DOHH2 (cell line): ENCODE measurements at regions not wholly inside any gene's neighbourhood (a gene's known extent, or its start where the extent isn't known, plus 50 kb on each side); places are given as distances from the start of the nearest gene placed in this dataset.

ENCODE experiments used
- H3F3A ChIP-seq: fragments of 200-600 bp; sonication (generic), shearing (Covaris generic); 2 replicates; pipeline ENCODE4 v1.6.0; 2016; ENCODE audit warnings: antibody characterized with exemption, mild to moderate bottlenecking; ENCODE audit not compliant: control insufficient read depth, insufficient read depth
- H3K27ac ChIP-seq: fragments of 200-600 bp; sonication (generic); 2 replicates; pipeline ENCODE4 v1.5.1; 2014; ENCODE audit warnings: low read depth, mild to moderate bottlenecking, low read length, moderate library complexity
- H3K27me3 ChIP-seq: fragments of 200-600 bp; sonication (generic); 2 replicates; pipeline ENCODE4 v1.6.1; 2014; ENCODE audit warnings: mild to moderate bottlenecking, low read length, mixed read lengths; ENCODE audit not compliant: control insufficient read depth
- H3K36me3 ChIP-seq: fragments of 200-600 bp; sonication (generic); 2 replicates; pipeline ENCODE4 v1.6.1; 2014; ENCODE audit warnings: mild to moderate bottlenecking, low read length, moderate library complexity, mixed read lengths; ENCODE audit not compliant: control insufficient read depth
- H3K4me1 ChIP-seq: fragments of 200-600 bp; sonication (generic); 2 replicates; pipeline ENCODE4 v1.6.1; 2014; ENCODE audit warnings: mild to moderate bottlenecking, low read length, mixed read lengths; ENCODE audit not compliant: control insufficient read depth
- H3K4me2 ChIP-seq: fragments of 200-600 bp; sonication (generic); 2 replicates; pipeline ENCODE4 v1.6.0; 2014; ENCODE audit warnings: mild to moderate bottlenecking, low read length, moderate library complexity
- H3K4me3 ChIP-seq: fragments of 200-600 bp; sonication (generic); 2 replicates; pipeline ENCODE4 v1.5.1; 2014; ENCODE audit warnings: mild to moderate bottlenecking, low read length, mixed read lengths
- H3K79me2 ChIP-seq: fragments of 200-600 bp; sonication (generic); 2 replicates; pipeline ENCODE4 v1.6.1; 2014; ENCODE audit warnings: mild to moderate bottlenecking, low read length, mixed read lengths; ENCODE audit not compliant: control insufficient read depth
- H3K9me2 ChIP-seq: fragments of 200-600 bp; sonication (generic); replicated peaks from 2 replicates; pipeline ENCODE4 v1.6.1; 2014; ENCODE audit warnings: mild to moderate bottlenecking, low read length, mixed read lengths; ENCODE audit not compliant: control insufficient read depth
- H3K9me3 ChIP-seq: fragments of 200-600 bp; sonication (generic); 2 replicates; pipeline ENCODE4 v1.6.1; 2014; ENCODE audit warnings: antibody characterized with exemption, low read length, mixed read lengths; ENCODE audit not compliant: control insufficient read depth, insufficient read depth
- H4K20me1 ChIP-seq: fragments of 200-600 bp; sonication (generic); 2 replicates; pipeline ENCODE4 v1.6.0; 2014; ENCODE audit warnings: low read depth, mild to moderate bottlenecking, antibody characterized with exemption, low read length, moderate library complexity; ENCODE audit not compliant: control insufficient read depth, insufficient read depth
- CTCF ChIP-seq: fragments of 200-600 bp; sonication (generic); IDR thresholded peaks from one replicate; pipeline ENCODE4 v1.5.1; 2014; ENCODE audit warnings: antibody characterized with exemption, mild to moderate bottlenecking, low read depth, low read length; ENCODE audit not compliant: poor library complexity, severe bottlenecking
- EZH2phosphoT487 ChIP-seq: fragments of 200-600 bp; sonication (generic); IDR thresholded peaks from 2 replicates; pipeline ENCODE4 v1.6.1; 2017; ENCODE audit warnings: borderline replicate concordance, mild to moderate bottlenecking, antibody characterized with exemption, low read length, moderate library complexity, mixed read lengths

DNA sequence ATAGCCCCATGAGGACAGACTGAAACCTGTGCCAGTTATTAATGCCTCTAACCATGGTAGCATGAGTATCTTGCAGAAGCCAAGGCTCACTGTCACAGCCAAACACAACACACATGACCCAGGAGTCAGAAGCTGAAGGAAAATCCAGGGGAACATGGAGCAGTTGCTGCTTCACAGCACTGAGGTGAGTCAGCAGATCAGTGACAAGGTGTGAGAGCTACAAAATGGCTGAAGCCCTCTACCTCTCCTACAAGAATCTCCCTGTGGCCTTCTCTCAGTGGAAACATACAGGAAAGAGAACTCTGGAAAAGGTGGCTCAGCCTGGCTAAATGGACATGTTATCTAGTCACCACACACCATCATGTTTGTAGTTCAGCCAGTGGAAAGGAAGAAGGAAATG is 93.5 kb downstream of the NAB1 start:
- H3K79me2 ChIP-seq: no peaks in the 10 kb centered on the region
- no peaks in the 10 kb centered on the region for H3F3A ChIP-seq
- H3K36me3 ChIP-seq: no peaks in the 10 kb centered on the region
- H4K20me1 ChIP-seq: no peaks in the 10 kb centered on the region
- TF ChIP-seq CTCF (no peak), EZH2phosphoT487 (no peak)
- no peak overlapping the region for H3K4me3 ChIP-seq
- peaks cover 3% of the 10 kb centered on the region; the same call in 1 of the 2 replicates for H3K27me3 ChIP-seq
- no peaks in the 10 kb centered on the region for H3K9me3 ChIP-seq
- no peaks in the 10 kb centered on the region for H3K4me1 ChIP-seq
- H3K27ac ChIP-seq: no peak overlapping the region
- H3K4me2 ChIP-seq: no peak overlapping the region
- no peaks in the 10 kb centered on the region for H3K9me2 ChIP-seq

- Histone ChIP-seq H3K4me3 (no peak overlapping the region), H3K79me2 (no peaks in the 10 kb centered on the region), H3K27ac (no peak overlapping the region), H3K27me3 (peaks cover 3% of the 10 kb centered on the region; the same call in 1 of the 2 replicates), H3K36me3 (no peaks in the 10 kb centered on the region), H4K20me1 (no peaks in the 10 kb centered on the region), H3K9me2 (no peaks in the 10 kb centered on the region), H3K4me2 (no peak overlapping the region), H3K4me1 (no peaks in the 10 kb centered on the region), H3K9me3 (no peaks in the 10 kb centered on the region), H3F3A (no peaks in the 10 kb centered on the region)
- no peak for TF ChIP-seq CTCF
- no peak for TF ChIP-seq EZH2phosphoT487
These were observed 95.2 kb downstream of the NAB1 start for GRCh38 chr2:190744041-190744440.

GRCh38 chr2:190746971-190747761 is 98.3 kb downstream of the NAB1 start:
- Histone ChIP-seq H3K27me3 (peaks cover 3% of the 10 kb centered on the region; the same call in 1 of the 2 replicates), H3K9me3 (no peaks in the 10 kb centered on the region), H3K4me1 (no peaks in the 10 kb centered on the region), H3K79me2 (no peaks in the 10 kb centered on the region), H3K4me2 (no peak overlapping the region), H3K4me3 (no peak overlapping the region), H3K9me2 (no peaks in the 10 kb centered on the region), H3F3A (no peaks in the 10 kb centered on the region), H3K36me3 (no peaks in the 10 kb centered on the region), H4K20me1 (no peaks in the 10 kb centered on the region), H3K27ac (no peak overlapping the region)
- TF ChIP-seq CTCF (no peak), EZH2phosphoT487 (no peak)
